ENCODE measurements at regions not wholly inside any gene's neighbourhood (a gene's known extent, or its start where the extent isn't known, plus 50 kb on each side); places are given as distances from the start of the nearest gene placed in this dataset.

DNA sequence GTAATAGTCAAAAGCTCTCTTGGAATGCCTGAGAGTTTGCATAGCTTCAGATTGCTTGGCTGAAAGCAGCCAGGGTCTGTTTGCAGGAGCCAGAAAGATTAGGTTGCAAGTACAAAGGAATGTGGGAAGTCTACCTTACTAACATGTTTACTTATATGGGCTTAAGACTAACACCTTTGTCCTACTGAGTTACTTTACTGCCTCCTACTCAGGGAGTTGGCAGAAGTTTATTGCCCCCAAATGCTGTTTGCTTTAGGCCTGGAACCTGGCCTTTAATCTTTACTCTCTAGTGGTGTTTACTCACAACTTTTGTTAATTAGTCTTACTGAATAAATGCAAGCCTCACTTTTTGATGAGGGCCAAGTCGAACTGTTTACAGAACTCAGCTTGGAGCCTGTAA lies 219.4 kb upstream of the ZC4H2 start:
- TF ChIP-seq, protein P1, sequence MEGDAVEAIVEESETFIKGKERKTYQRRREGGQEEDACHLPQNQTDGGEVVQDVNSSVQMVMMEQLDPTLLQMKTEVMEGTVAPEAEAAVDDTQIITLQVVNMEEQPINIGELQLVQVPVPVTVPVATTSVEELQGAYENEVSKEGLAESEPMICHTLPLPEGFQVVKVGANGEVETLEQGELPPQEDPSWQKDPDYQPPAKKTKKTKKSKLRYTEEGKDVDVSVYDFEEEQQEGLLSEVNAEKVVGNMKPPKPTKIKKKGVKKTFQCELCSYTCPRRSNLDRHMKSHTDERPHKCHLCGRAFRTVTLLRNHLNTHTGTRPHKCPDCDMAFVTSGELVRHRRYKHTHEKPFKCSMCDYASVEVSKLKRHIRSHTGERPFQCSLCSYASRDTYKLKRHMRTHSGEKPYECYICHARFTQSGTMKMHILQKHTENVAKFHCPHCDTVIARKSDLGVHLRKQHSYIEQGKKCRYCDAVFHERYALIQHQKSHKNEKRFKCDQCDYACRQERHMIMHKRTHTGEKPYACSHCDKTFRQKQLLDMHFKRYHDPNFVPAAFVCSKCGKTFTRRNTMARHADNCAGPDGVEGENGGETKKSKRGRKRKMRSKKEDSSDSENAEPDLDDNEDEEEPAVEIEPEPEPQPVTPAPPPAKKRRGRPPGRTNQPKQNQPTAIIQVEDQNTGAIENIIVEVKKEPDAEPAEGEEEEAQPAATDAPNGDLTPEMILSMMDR (IDR thresholded peaks at IDR 0.05): no peak
- TF ChIP-seq POLR2AphosphoS5 (IDR thresholded peaks at IDR 0.05) (no peak), POLR2A (IDR thresholded peaks at IDR 0.05) (no peak)

Measured in prostate gland (tissue), 2 donors.